ENCODE measurements at regions not wholly inside any gene's neighbourhood (a gene's known extent, or its start where the extent isn't known, plus 50 kb on each side); places are given as distances from the start of the nearest gene placed in this dataset.
A peak's percentile ranks its signal among the peaks of the same experiment; 100 is the strongest.

DNA sequence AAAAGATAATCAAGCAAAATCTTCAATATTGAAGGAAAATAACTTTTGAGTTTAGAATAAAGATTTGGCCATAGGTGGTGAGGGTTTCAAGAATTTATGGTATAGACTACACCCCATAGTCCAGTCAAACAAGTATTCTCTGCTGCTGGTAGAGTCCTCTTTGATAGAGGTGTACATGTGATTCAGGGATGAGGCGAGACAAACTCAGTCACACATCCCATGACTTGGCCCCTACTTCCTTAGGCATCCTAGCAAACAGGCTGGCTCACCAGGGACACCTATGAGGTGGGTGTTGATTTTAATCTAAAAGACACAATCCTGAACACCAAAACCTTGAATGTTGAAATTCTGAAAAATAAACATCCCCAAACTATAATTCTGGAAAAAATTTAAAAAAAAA, 78.1 kb upstream of the SLC25A13 start:
- no peak overlapping the region for H2AFZ ChIP-seq (ENCODE audit: low read length)
- H3K27ac ChIP-seq (ENCODE audit: insufficient read depth, low read length), result no peak overlapping the region
- no peak overlapping the region for H3K4me3 ChIP-seq (replicated peaks in 1 of 4; ENCODE audit: control extremely low read depth in 1 of 4, insufficient read depth in 1 of 4, low read depth in 3 of 4, low read length in 4 of 4)
- no peak for DNase-seq (ENCODE audit: low read depth in 2 of 2)
- no peaks in the 10 kb centered on the region for H3K79me2 ChIP-seq (ENCODE audit: control insufficient read depth, insufficient read depth, low read length)
- no peak overlapping the region for H3K4me2 ChIP-seq (ENCODE audit: extremely low read depth, insufficient read depth, low read length)
- no peak overlapping the region for H3K9ac ChIP-seq (ENCODE audit: insufficient read depth, low read length)
- no peaks in the 10 kb centered on the region for H3K36me3 ChIP-seq (ENCODE audit: control insufficient read depth, insufficient read depth, low read length)
- H3K9me3 ChIP-seq (ENCODE audit: control insufficient read depth, insufficient read depth, low read depth, low read length), result no peaks in the 10 kb centered on the region
- no peaks in the 10 kb centered on the region for H3K4me1 ChIP-seq (ENCODE audit: control insufficient read depth, extremely low read depth, insufficient read depth, low read length)
- TF ChIP-seq EZH2 (IDR thresholded peaks at IDR 0.05; ENCODE audit: low read length, missing control alignments), result no peak
- TF ChIP-seq, protein P1, sequence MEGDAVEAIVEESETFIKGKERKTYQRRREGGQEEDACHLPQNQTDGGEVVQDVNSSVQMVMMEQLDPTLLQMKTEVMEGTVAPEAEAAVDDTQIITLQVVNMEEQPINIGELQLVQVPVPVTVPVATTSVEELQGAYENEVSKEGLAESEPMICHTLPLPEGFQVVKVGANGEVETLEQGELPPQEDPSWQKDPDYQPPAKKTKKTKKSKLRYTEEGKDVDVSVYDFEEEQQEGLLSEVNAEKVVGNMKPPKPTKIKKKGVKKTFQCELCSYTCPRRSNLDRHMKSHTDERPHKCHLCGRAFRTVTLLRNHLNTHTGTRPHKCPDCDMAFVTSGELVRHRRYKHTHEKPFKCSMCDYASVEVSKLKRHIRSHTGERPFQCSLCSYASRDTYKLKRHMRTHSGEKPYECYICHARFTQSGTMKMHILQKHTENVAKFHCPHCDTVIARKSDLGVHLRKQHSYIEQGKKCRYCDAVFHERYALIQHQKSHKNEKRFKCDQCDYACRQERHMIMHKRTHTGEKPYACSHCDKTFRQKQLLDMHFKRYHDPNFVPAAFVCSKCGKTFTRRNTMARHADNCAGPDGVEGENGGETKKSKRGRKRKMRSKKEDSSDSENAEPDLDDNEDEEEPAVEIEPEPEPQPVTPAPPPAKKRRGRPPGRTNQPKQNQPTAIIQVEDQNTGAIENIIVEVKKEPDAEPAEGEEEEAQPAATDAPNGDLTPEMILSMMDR (conservative IDR thresholded peaks at IDR 0.05 in 1 of 2, IDR thresholded peaks at IDR 0.05 in 1 of 2; ENCODE audit: low read depth in 1 of 2, low read length in 2 of 2), result no peak
- no peaks in the 10 kb centered on the region for H4K20me1 ChIP-seq (ENCODE audit: control insufficient read depth, extremely low read depth, insufficient read depth, low read length)
- H3K27me3 ChIP-seq (ENCODE audit: control insufficient read depth, insufficient read depth, low read length), result no peaks in the 10 kb centered on the region

DNA sequence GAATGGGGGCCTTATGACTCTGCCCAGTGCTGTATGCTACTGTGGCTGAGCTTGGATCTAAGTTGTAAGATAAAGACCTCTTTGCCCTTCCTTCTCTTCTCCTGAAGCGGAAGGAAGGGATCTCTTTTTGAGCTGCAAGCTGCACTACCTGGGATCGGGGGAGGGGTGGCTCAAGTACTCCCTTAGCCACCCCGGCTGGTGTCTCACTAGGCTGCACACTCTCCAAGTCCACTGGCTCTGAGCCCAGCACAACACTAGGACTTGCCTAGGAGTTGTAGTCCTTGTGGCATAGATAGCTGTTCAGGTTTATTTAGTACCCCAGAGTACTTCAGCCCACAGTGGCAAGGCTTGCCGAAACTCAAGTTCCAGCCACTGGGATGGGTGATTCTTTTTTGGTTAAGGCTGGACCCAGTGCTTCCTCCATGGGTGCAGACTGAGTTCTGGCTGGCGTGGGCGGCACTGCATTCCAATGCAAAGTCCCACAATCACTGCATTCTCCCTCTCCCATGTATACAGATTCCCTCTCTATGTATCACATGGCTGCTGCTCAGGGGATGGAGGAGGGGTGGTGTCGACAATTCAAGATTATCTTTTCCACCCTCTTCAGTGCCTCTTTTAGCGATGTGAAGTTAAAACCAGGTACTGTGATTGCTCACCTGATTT, 76.2 kb upstream of the SLC25A13 start:
- Histone ChIP-seq H3K4me3 (replicated peaks in 1 of 4; ENCODE audit: control extremely low read depth in 1 of 4, insufficient read depth in 1 of 4, low read depth in 3 of 4, low read length in 4 of 4) (no peak overlapping the region), H3K4me1 (ENCODE audit: control insufficient read depth, extremely low read depth, insufficient read depth, low read length) (no peaks in the 10 kb centered on the region), H3K27ac (ENCODE audit: insufficient read depth, low read length) (no peak overlapping the region), H3K4me2 (ENCODE audit: extremely low read depth, insufficient read depth, low read length) (no peak overlapping the region), H3K79me2 (ENCODE audit: control insufficient read depth, insufficient read depth, low read length) (no peaks in the 10 kb centered on the region), H3K27me3 (ENCODE audit: control insufficient read depth, insufficient read depth, low read length) (no peaks in the 10 kb centered on the region), H3K9ac (ENCODE audit: insufficient read depth, low read length) (no peak overlapping the region), H2AFZ (ENCODE audit: low read length) (no peak overlapping the region), H3K9me3 (ENCODE audit: control insufficient read depth, insufficient read depth, low read depth, low read length) (no peaks in the 10 kb centered on the region), H3K36me3 (ENCODE audit: control insufficient read depth, insufficient read depth, low read length) (no peaks in the 10 kb centered on the region), H4K20me1 (ENCODE audit: control insufficient read depth, extremely low read depth, insufficient read depth, low read length) (no peaks in the 10 kb centered on the region)
- DNase-seq (ENCODE audit: low read depth in 2 of 2), result peak in 1 of 2 donors; percentile 63
- TF ChIP-seq, protein P1 (conservative IDR thresholded peaks at IDR 0.05 in 1 of 2, IDR thresholded peaks at IDR 0.05 in 1 of 2; ENCODE audit: low read depth in 1 of 2, low read length in 2 of 2), result no peak
- TF ChIP-seq EZH2 (IDR thresholded peaks at IDR 0.05; ENCODE audit: low read length, missing control alignments), result no peak

DNA sequence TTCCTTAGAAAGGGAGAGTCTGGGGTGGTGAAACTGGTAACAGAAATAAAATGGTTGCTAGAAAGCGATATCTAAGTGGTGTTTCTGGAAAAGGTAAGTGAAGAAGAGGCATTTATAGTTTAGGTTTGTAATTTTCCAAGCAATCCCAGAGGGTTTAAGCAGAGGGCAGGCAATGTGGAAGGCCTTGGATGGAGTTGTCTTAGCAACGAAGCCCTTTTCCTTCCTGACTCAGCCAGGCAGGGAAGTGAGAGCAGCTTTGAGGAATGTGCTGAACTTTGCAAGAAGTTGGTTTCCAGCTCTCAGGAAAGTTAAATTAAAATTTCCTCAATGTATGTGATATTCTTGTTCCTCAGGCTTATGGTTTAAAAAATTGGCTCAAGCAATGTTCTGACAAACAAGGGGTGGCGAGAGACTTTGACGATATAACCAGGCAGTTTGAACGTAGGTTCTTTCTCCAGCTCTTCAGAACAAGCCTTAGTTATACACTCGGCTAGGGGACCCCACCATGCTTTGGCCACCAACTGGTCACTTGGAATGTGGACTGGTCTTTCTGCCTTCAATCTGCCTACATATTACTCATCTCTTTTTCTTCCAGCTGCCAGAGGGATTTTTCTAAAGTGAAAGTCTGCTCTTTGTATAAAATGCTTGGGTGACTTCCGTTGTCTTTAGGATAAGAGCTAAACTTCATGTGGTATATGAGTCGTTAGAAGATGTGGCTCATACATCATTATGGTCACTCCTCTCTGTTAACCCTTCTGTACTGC, 66.9 kb upstream of the SLC25A13 start:
- TF ChIP-seq EZH2 (IDR thresholded peaks at IDR 0.05; ENCODE audit: low read length, missing control alignments), result no peak
- TF ChIP-seq, protein P1 (conservative IDR thresholded peaks at IDR 0.05 in 1 of 2, IDR thresholded peaks at IDR 0.05 in 1 of 2; ENCODE audit: low read depth in 1 of 2, low read length in 2 of 2), result no peak
- Histone ChIP-seq H4K20me1 (ENCODE audit: control insufficient read depth, extremely low read depth, insufficient read depth, low read length) (no peaks in the 10 kb centered on the region), H3K9ac (ENCODE audit: insufficient read depth, low read length) (no peak overlapping the region), H3K4me1 (ENCODE audit: control insufficient read depth, extremely low read depth, insufficient read depth, low read length) (peaks cover 3% of the 10 kb centered on the region), H2AFZ (ENCODE audit: low read length) (peak overlapping the region; percentile 60), H3K36me3 (ENCODE audit: control insufficient read depth, insufficient read depth, low read length) (no peaks in the 10 kb centered on the region), H3K27me3 (ENCODE audit: control insufficient read depth, insufficient read depth, low read length) (no peaks in the 10 kb centered on the region), H3K4me3 (replicated peaks in 1 of 4; ENCODE audit: control extremely low read depth in 1 of 4, insufficient read depth in 1 of 4, low read depth in 3 of 4, low read length in 4 of 4) (no peak overlapping the region), H3K4me2 (ENCODE audit: extremely low read depth, insufficient read depth, low read length) (peak overlapping the region; percentile 1), H3K27ac (ENCODE audit: insufficient read depth, low read length) (peak overlapping the region; percentile 61), H3K79me2 (ENCODE audit: control insufficient read depth, insufficient read depth, low read length) (no peaks in the 10 kb centered on the region), H3K9me3 (ENCODE audit: control insufficient read depth, insufficient read depth, low read depth, low read length) (no peaks in the 10 kb centered on the region)
- DNase-seq (ENCODE audit: low read depth in 2 of 2), result peak; percentile 67 to 87

Measured in fibroblast of lung (primary cell).